ENCODE measurements at regions not wholly inside any gene's neighbourhood (a gene's known extent, or its start where the extent isn't known, plus 50 kb on each side); places are given as distances from the start of the nearest gene placed in this dataset.

DNA sequence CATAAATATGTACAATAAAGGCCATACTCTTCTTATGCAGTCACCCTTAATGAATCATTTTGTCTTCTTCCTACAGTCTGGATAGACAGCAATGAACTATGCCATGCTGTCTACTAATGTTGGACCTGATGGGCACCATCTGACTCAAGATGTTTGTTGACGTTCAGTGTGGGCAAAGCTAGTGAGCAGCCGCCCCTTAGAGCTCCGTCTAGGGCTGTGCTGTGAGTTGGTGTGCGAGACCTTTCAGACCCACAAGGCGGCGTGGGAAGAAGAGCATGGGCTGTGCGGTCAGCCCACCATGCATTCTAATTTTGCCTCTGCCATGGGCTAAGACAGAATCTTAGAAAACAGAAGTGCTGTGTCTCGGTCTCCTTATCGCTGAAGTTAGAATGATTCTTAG lies 829.4 kb downstream of the QKI start:
- no peak for TF ChIP-seq ZFP3 (CRISPR knock-in tag; IDR thresholded peaks at IDR 0.05)
- no peak for TF ChIP-seq BACH2 (CRISPR knock-in tag; IDR thresholded peaks at IDR 0.05; ENCODE audit: borderline replicate concordance)
- no peak for ATAC-seq

GRCh38 chr6:164243012-164243610 lies 828.6 kb downstream of the QKI start:
- no peak for ATAC-seq
- TF ChIP-seq, protein P1, sequence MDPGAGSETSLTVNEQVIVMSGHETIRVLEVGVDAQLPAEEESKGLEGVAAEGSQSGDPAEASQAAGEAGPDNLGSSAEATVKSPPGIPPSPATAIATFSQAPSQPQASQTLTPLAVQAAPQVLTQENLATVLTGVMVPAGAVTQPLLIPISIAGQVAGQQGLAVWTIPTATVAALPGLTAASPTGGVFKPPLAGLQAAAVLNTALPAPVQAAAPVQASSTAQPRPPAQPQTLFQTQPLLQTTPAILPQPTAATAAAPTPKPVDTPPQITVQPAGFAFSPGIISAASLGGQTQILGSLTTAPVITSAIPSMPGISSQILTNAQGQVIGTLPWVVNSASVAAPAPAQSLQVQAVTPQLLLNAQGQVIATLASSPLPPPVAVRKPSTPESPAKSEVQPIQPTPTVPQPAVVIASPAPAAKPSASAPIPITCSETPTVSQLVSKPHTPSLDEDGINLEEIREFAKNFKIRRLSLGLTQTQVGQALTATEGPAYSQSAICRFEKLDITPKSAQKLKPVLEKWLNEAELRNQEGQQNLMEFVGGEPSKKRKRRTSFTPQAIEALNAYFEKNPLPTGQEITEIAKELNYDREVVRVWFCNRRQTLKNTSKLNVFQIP (CRISPR knock-in tag; IDR thresholded peaks at IDR 0.05; ENCODE audit: borderline replicate concordance, low read depth), result no peak
- TF ChIP-seq CREB5 (CRISPR knock-in tag; IDR thresholded peaks at IDR 0.05; ENCODE audit: low read depth) (no peak), TOX (CRISPR knock-in tag; IDR thresholded peaks at IDR 0.05; ENCODE audit: borderline replicate concordance) (no peak), ISL1 (CRISPR knock-in tag; IDR thresholded peaks at IDR 0.05) (no peak), TSHZ2 (CRISPR knock-in tag; IDR thresholded peaks at IDR 0.05) (no peak), ZNF565 (CRISPR knock-in tag; conservative IDR thresholded peaks at IDR 0.05; ENCODE audit: low read depth) (no peak), ZC3H10 (CRISPR knock-in tag; IDR thresholded peaks at IDR 0.05) (no peak), OSR1 (CRISPR knock-in tag; IDR thresholded peaks at IDR 0.05) (no peak), ESRRG (CRISPR knock-in tag; IDR thresholded peaks at IDR 0.05) (no peak), ZFP30 (CRISPR knock-in tag; IDR thresholded peaks at IDR 0.05) (no peak), ZFP3 (CRISPR knock-in tag; IDR thresholded peaks at IDR 0.05) (no peak), ARNTL (CRISPR knock-in tag; IDR thresholded peaks at IDR 0.05; ENCODE audit: borderline replicate concordance, low read depth) (no peak), GLIS3 (CRISPR knock-in tag; IDR thresholded peaks at IDR 0.05) (no peak)
- TF ChIP-seq, protein P2, sequence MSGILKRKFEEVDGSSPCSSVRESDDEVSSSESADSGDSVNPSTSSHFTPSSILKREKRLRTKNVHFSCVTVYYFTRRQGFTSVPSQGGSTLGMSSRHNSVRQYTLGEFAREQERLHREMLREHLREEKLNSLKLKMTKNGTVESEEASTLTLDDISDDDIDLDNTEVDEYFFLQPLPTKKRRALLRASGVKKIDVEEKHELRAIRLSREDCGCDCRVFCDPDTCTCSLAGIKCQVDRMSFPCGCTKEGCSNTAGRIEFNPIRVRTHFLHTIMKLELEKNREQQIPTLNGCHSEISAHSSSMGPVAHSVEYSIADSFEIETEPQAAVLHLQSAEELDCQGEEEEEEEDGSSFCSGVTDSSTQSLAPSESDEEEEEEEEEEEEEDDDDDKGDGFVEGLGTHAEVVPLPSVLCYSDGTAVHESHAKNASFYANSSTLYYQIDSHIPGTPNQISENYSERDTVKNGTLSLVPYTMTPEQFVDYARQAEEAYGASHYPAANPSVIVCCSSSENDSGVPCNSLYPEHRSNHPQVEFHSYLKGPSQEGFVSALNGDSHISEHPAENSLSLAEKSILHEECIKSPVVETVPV (CRISPR knock-in tag; IDR thresholded peaks at IDR 0.05), result no peak

- ATAC-seq, result no peak
- TF ChIP-seq TSHZ2 (CRISPR knock-in tag; IDR thresholded peaks at IDR 0.05), result no peak
- TF ChIP-seq ZNF70 (CRISPR knock-in tag; IDR thresholded peaks at IDR 0.05), result no peak
- no peak for TF ChIP-seq CSDC2 (CRISPR knock-in tag; IDR thresholded peaks at IDR 0.05)
- no peak for TF ChIP-seq CREB5 (CRISPR knock-in tag; IDR thresholded peaks at IDR 0.05; ENCODE audit: low read depth)
- no peak for TF ChIP-seq SNAI2 (CRISPR knock-in tag; IDR thresholded peaks at IDR 0.05)
- no peak for TF ChIP-seq ZFP3 (CRISPR knock-in tag; IDR thresholded peaks at IDR 0.05)
- TF ChIP-seq TOX (CRISPR knock-in tag; IDR thresholded peaks at IDR 0.05; ENCODE audit: borderline replicate concordance), result no peak
- no peak for TF ChIP-seq PPARA (CRISPR knock-in tag; IDR thresholded peaks at IDR 0.05; ENCODE audit: borderline replicate concordance)
- TF ChIP-seq, protein P3, sequence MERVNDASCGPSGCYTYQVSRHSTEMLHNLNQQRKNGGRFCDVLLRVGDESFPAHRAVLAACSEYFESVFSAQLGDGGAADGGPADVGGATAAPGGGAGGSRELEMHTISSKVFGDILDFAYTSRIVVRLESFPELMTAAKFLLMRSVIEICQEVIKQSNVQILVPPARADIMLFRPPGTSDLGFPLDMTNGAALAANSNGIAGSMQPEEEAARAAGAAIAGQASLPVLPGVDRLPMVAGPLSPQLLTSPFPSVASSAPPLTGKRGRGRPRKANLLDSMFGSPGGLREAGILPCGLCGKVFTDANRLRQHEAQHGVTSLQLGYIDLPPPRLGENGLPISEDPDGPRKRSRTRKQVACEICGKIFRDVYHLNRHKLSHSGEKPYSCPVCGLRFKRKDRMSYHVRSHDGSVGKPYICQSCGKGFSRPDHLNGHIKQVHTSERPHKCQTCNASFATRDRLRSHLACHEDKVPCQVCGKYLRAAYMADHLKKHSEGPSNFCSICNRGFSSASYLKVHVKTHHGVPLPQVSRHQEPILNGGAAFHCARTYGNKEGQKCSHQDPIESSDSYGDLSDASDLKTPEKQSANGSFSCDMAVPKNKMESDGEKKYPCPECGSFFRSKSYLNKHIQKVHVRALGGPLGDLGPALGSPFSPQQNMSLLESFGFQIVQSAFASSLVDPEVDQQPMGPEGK (CRISPR knock-in tag; IDR thresholded peaks at IDR 0.05; ENCODE audit: borderline replicate concordance), result no peak
- TF ChIP-seq RARB (CRISPR knock-in tag; IDR thresholded peaks at IDR 0.05), result no peak
- no peak for TF ChIP-seq ZNF565 (CRISPR knock-in tag; conservative IDR thresholded peaks at IDR 0.05; ENCODE audit: low read depth)
- TF ChIP-seq, protein P1 (CRISPR knock-in tag; IDR thresholded peaks at IDR 0.05; ENCODE audit: borderline replicate concordance, low read depth), result no peak
- no peak for TF ChIP-seq ZFP30 (CRISPR knock-in tag; IDR thresholded peaks at IDR 0.05)
These were observed 816.3 kb downstream of the QKI start for GRCh38 chr6:164230804-164231203.

Measured in SK-N-SH treated with all-trans-retinoic acid at 6 μM for 48 hours (cell line).